Gastrocnemius medialis (tissue), 4 donors: ENCODE measurements at regions not wholly inside any gene's neighbourhood (a gene's known extent, or its start where the extent isn't known, plus 50 kb on each side); places are given as distances from the start of the nearest gene placed in this dataset.

ENCODE experiments used
- POLR2A ChIP-seq, 2 donors: fragments of 450-650 bp; IDR thresholded peaks; one replicate each; pipeline ENCODE4 v1.6.1; 2017; ENCODE audit warnings: antibody characterized with exemption in 2 of 2, mild to moderate bottlenecking in 2 of 2, moderate library complexity in 2 of 2
- TF ChIP-seq, protein P1 (sequence below), 5 experiments: fragments of 450-650 bp in 3 of 5; fragments of 200-600 bp in 2 of 5; sonication (generic) in 2 of 5; IDR thresholded peaks in 4 of 5; conservative IDR thresholded peaks in 1 of 5; 1 replicate in 4 of 5; 2 replicates in 1 of 5; pipeline ENCODE4 v1.5.1; 2016 to 2019; ENCODE audit warnings: antibody characterized with exemption in 5 of 5, mild to moderate bottlenecking in 3 of 5, moderate library complexity in 3 of 5

DNA sequence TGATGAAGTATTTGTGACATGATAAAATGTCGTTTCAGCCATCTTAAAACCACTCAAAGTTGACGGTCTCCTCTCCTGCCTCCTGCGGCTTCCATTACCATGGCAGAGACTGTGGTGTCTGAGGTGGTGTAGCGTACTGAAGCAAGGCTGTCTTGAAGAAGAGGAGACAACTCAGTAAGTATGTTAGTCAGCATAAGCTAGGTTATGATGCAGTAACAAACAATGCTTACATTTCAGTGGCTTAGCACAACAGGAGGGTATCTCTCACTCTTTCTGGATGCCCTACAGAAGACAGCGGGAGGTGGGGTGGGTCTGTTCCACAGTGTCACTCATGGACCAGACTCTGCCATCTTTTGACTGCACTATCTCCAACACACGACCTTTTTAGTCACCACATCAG lies 174.7 kb upstream of the AHI1 start:
- TF ChIP-seq, protein P1, sequence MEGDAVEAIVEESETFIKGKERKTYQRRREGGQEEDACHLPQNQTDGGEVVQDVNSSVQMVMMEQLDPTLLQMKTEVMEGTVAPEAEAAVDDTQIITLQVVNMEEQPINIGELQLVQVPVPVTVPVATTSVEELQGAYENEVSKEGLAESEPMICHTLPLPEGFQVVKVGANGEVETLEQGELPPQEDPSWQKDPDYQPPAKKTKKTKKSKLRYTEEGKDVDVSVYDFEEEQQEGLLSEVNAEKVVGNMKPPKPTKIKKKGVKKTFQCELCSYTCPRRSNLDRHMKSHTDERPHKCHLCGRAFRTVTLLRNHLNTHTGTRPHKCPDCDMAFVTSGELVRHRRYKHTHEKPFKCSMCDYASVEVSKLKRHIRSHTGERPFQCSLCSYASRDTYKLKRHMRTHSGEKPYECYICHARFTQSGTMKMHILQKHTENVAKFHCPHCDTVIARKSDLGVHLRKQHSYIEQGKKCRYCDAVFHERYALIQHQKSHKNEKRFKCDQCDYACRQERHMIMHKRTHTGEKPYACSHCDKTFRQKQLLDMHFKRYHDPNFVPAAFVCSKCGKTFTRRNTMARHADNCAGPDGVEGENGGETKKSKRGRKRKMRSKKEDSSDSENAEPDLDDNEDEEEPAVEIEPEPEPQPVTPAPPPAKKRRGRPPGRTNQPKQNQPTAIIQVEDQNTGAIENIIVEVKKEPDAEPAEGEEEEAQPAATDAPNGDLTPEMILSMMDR (IDR thresholded peaks at IDR 0.05 in 4 of 5, conservative IDR thresholded peaks at IDR 0.05 in 1 of 5) = no peak
- no peak for TF ChIP-seq POLR2A (IDR thresholded peaks at IDR 0.05)
